B cell (primary cell): ENCODE measurements at regions not wholly inside any gene's neighbourhood (a gene's known extent, or its start where the extent isn't known, plus 50 kb on each side); places are given as distances from the start of the nearest gene placed in this dataset.

Experiments
- ATAC-seq: fragments of 200-7000 bp; cut with Tn5 transposase; one replicate; pipeline ENCODE4 v1.10.0; 2021; ENCODE audit warnings: low read depth, mild to moderate bottlenecking, moderate number of reproducible peaks, moderate library complexity
- CTCF ChIA-PET: fragments of 350-600 bp; sonication (Branson Sonifier 250); formaldehyde crosslinking; loops from one replicate; lab custom pipeline; 2021; ENCODE audit warnings: antibody characterized with exemption, inconsistent platforms; lab: Charles Lee
- POLR2A ChIA-PET: fragments of 350-600 bp; sonication (Branson Sonifier 250); formaldehyde crosslinking; loops from one replicate; lab custom pipeline; 2021; ENCODE audit warnings: antibody characterized with exemption; lab: Charles Lee
- DNase-seq: peaks from one replicate; pipeline ENCODE4 v3.0.0; 2013
- H2AFZ ChIP-seq: 2 replicates; pipeline ENCODE4 v1.6.1; 2012; ENCODE audit warnings: mild to moderate bottlenecking, low read depth, low read length; ENCODE audit not compliant: insufficient read depth, poor library complexity, severe bottlenecking
- H3K27ac ChIP-seq, 2 donors: 1 replicate in 1 of 2; 2 replicates in 1 of 2; pipeline ENCODE4 v1.5.1; 2012 to 2013; ENCODE audit warnings: low read length in 2 of 2, mild to moderate bottlenecking in 2 of 2, moderate library complexity in 1 of 2
- H3K27me3 ChIP-seq, 4 experiments: fragments of 200-600 bp in 1 of 4; sonication (generic) in 1 of 4; replicated peaks in 1 of 4; 1 replicate in 2 of 4; 2 replicates in 2 of 4; pipeline versions ENCODE4 v1.6.1 to v1.7.0; 2013 to 2016; ENCODE audit warnings: low read length in 3 of 4, mild to moderate bottlenecking in 2 of 4, mixed read lengths in 1 of 4, moderate library complexity in 1 of 4; ENCODE audit not compliant: insufficient read depth in 4 of 4, control insufficient read depth in 3 of 4; ENCODE audit errors: control extremely low read depth in 1 of 4
- H3K36me3 ChIP-seq, 2 experiments: replicated peaks in 1 of 2; 1 replicate in 1 of 2; 2 replicates in 1 of 2; pipeline versions ENCODE4 v1.6.1 to v1.7.1; 2013; ENCODE audit warnings: low read length in 1 of 2; ENCODE audit not compliant: insufficient read depth in 2 of 2, control insufficient read depth in 1 of 2; ENCODE audit errors: control extremely low read depth in 1 of 2, extremely low read depth in 1 of 2
- H3K4me1 ChIP-seq, 2 donors: fragments of 200-600 bp in 1 of 2; sonication (generic) in 1 of 2; 1 replicate in 1 of 2; 2 replicates in 1 of 2; pipeline versions ENCODE4 v1.5.1 to v1.6.1; 2013 to 2017; ENCODE audit warnings: low read length in 2 of 2; ENCODE audit not compliant: control insufficient read depth in 2 of 2, insufficient read depth in 2 of 2
- H3K4me2 ChIP-seq: replicated peaks from 2 replicates; pipeline ENCODE3; 2012; ENCODE audit warnings: mild to moderate bottlenecking, low read depth, low read length; ENCODE audit not compliant: poor library complexity, severe bottlenecking
- H3K4me3 ChIP-seq, 5 experiments: fragments of 200-600 bp in 1 of 5; sonication (generic) in 1 of 5; 1 replicate in 3 of 5; 2 replicates in 2 of 5; pipeline versions ENCODE4 v1.5.1 to v1.7.0; 2011 to 2016; ENCODE audit warnings: low read length in 4 of 5, mild to moderate bottlenecking in 4 of 5, low read depth in 2 of 5, control low read depth in 1 of 5, moderate library complexity in 1 of 5; ENCODE audit not compliant: insufficient read depth in 1 of 5; ENCODE audit errors: control extremely low read depth in 1 of 5, extremely low read depth in 1 of 5
- H3K79me2 ChIP-seq: fragments of 200-600 bp; sonication (generic); one replicate; pipeline ENCODE4 v1.6.0; 2016; ENCODE audit warnings: low read length; ENCODE audit not compliant: control insufficient read depth, insufficient read depth
- H3K9ac ChIP-seq: fragments of 200-600 bp; sonication (generic); 2 replicates; pipeline ENCODE4 v1.6.1; 2017; ENCODE audit warnings: mild to moderate bottlenecking, low read length, moderate library complexity
- H3K9me3 ChIP-seq, 3 donors: one replicate each; pipeline versions ENCODE4 v1.6.1 to v1.7.1; 2013; ENCODE audit warnings: low read length in 2 of 3; ENCODE audit not compliant: control insufficient read depth in 2 of 3, insufficient read depth in 1 of 3; ENCODE audit errors: control extremely low read depth in 1 of 3
- H4K20me1 ChIP-seq: 2 replicates; pipeline ENCODE4 v1.6.0; 2012; ENCODE audit warnings: mild to moderate bottlenecking, low read length; ENCODE audit not compliant: insufficient read depth, control insufficient read depth, poor library complexity, severe bottlenecking
- H3K27ac Mint-ChIP-seq: one replicate; pipeline ENCODE4 v1.8.0; 2021; ENCODE audit warnings: mixed read lengths
- H3K27me3 Mint-ChIP-seq: one replicate; pipeline ENCODE4 v1.8.0; 2021; ENCODE audit warnings: mixed read lengths
- H3K4me1 Mint-ChIP-seq: one replicate; pipeline ENCODE4 v1.8.0; 2021; ENCODE audit warnings: mixed read lengths
- H3K4me3 Mint-ChIP-seq: one replicate; pipeline ENCODE4 v1.8.0; 2021; ENCODE audit warnings: mixed read lengths
- H3K9me3 Mint-ChIP-seq: one replicate; pipeline ENCODE4 v1.8.0; 2022; ENCODE audit warnings: mixed read lengths; ENCODE audit not compliant: insufficient read depth
- EZH2 ChIP-seq: IDR thresholded peaks from 2 replicates; pipeline ENCODE4 v1.6.1; 2012; ENCODE audit warnings: borderline replicate concordance, low read depth, mild to moderate bottlenecking, moderate library complexity, low read length; ENCODE audit not compliant: insufficient read depth, poor library complexity, severe bottlenecking
- WGBS: methylation state at CpG from one replicate; pipeline ENCODE4 v1.1.5; 2013; ENCODE audit warnings: missing lambda C conversion rate; ENCODE audit not compliant: insufficient coverage; 5-methylcytosine and 5-hydroxymethylcytosine counted together
- intact Hi-C: fragments of 100-400 bp; cut with micrococcal nuclease; formaldehyde crosslinking; loops from one replicate; pipeline ENCODE4 v1.10.0; 2022
- TF ChIP-seq, protein P1 (sequence below): fragments of 200-600 bp; IDR thresholded peaks from one replicate; pipeline ENCODE4 v1.8.0; 2022; ENCODE audit warnings: antibody characterized with exemption, mild to moderate bottlenecking

DNA sequence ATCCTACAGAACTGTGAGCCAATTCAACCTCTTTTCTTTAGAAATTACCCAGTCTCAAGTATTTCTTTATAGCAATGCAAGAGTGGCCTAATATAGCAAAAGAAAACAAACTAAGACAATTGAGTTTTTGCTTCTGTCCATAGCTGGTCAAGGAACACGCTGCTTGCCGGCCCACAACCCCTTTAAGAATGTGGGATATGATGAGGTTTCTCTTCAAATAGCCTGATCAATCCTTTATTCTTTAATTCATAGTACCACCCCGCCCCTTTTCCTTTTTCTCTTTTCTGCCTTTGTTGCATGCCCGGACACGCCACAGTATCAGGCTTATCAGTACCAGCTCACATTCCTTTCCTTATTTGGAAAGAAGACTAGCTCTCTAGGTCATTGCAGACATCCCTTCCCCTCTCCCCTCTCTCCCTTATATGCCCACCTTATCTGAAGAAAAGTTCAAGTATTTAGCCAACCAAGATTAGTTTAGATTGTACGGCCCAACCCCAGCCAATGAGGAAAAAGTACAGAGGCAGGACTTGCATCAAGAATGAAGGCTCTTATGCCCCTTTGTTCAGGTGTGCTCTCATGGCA is 404.5 kb downstream of the OCA2 start:
- Histone ChIP-seq H4K20me1 (no peaks in the 10 kb centered on the region), H3K27ac (no peak overlapping the region), H3K9ac (no peak overlapping the region), H3K27me3 (no peaks in the 10 kb centered on the region), H3K9me3 (peaks cover 0 to 22% (median 0%) of the 10 kb centered on the region in 3 donors), H3K4me1 (no peaks in the 10 kb centered on the region), H3K4me2 (no peak overlapping the region), H3K4me3 (no peak overlapping the region), H2AFZ (no peak overlapping the region), H3K36me3 (no peaks in the 10 kb centered on the region), H3K79me2 (no peaks in the 10 kb centered on the region)
- Mint-ChIP-seq H3K27me3 (no peaks in the 10 kb centered on the region), H3K27ac (no peak overlapping the region), H3K4me1 (no peaks in the 10 kb centered on the region), H3K4me3 (no peak overlapping the region), H3K9me3 (peaks cover 2% of the 10 kb centered on the region)
- TF ChIP-seq, protein P1, sequence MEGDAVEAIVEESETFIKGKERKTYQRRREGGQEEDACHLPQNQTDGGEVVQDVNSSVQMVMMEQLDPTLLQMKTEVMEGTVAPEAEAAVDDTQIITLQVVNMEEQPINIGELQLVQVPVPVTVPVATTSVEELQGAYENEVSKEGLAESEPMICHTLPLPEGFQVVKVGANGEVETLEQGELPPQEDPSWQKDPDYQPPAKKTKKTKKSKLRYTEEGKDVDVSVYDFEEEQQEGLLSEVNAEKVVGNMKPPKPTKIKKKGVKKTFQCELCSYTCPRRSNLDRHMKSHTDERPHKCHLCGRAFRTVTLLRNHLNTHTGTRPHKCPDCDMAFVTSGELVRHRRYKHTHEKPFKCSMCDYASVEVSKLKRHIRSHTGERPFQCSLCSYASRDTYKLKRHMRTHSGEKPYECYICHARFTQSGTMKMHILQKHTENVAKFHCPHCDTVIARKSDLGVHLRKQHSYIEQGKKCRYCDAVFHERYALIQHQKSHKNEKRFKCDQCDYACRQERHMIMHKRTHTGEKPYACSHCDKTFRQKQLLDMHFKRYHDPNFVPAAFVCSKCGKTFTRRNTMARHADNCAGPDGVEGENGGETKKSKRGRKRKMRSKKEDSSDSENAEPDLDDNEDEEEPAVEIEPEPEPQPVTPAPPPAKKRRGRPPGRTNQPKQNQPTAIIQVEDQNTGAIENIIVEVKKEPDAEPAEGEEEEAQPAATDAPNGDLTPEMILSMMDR: no peak
- no peak for TF ChIP-seq EZH2
- POLR2A ChIA-PET: no interaction called here
- ATAC-seq (no peak), DNase-seq (no peak)
- intact Hi-C loops: no loop called here
- CTCF ChIA-PET: no interaction called here
- 87% methylated on average over 4 of the region's 6 CpGs for WGBS

DNA sequence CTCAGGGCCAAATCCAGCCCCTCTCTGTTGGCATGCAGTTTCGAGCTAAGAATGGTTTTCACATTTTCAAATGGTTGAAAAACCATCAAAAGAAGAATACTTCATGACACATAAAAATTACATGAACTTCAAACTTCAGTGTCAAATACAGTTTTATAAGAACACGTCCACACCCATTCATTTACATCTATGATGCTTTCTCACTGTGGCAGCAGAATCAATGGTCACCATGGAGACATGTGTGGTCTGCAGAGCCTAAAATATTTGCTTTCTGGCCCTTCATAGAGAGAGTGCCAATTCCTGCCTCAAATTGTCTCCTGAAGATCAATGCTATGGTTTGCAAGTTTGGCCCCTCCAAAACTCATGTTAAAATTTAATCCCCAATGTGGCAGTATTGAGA is 405.8 kb downstream of the OCA2 start:
- H3K4me3 Mint-ChIP-seq: no peak overlapping the region
- intact Hi-C loops: no loop called here
- no peak overlapping the region for H3K27ac ChIP-seq
- no peaks in the 10 kb centered on the region for H3K27me3 Mint-ChIP-seq
- DNase-seq (no peak), ATAC-seq (no peak)
- no peaks in the 10 kb centered on the region for H3K4me1 ChIP-seq
- no peaks in the 10 kb centered on the region for H3K4me1 Mint-ChIP-seq
- no peaks in the 10 kb centered on the region for H3K36me3 ChIP-seq
- H3K27me3 ChIP-seq: no peaks in the 10 kb centered on the region
- H3K27ac Mint-ChIP-seq: no peak overlapping the region
- H4K20me1 ChIP-seq: no peaks in the 10 kb centered on the region
- no peaks in the 10 kb centered on the region for H3K79me2 ChIP-seq
- 80% methylated on average over 1 of the region's 2 CpGs for WGBS
- H3K4me2 ChIP-seq: no peak overlapping the region
- peaks cover 0 to 16% (median 0%) of the 10 kb centered on the region in 3 donors for H3K9me3 ChIP-seq
- H3K4me3 ChIP-seq: no peak overlapping the region
- no peak overlapping the region for H2AFZ ChIP-seq
- ChIA-PET CTCF (no interaction called here), POLR2A (no interaction called here)
- peaks cover 2% of the 10 kb centered on the region for H3K9me3 Mint-ChIP-seq
- no peak for TF ChIP-seq EZH2
- TF ChIP-seq, protein P1: no peak
- H3K9ac ChIP-seq: no peak overlapping the region
